HepG2 (cell line): ENCODE measurements at regions not wholly inside any gene's neighbourhood (a gene's known extent, or its start where the extent isn't known, plus 50 kb on each side); places are given as distances from the start of the nearest gene placed in this dataset.

Source experiments
- ATAC-seq: fragments of 200-7000 bp; cut with Tn5 transposase; 3 replicates; pipeline ENCODE4 v1.9.1; 2020; ENCODE audit warnings: mild to moderate bottlenecking, moderate library complexity
- BruUV-seq: library from RNA; stranded (reverse); fragments of 400-500 nt; replicated peaks from 2 replicates; lab custom pipeline; 2021; lab: Mats Ljungman, UMichigan
- CTCF ChIA-PET: fragments of 300-600 bp; formaldehyde crosslinking; extraction: SDS; loops from one replicate; lab custom pipeline; 2021; ENCODE audit warnings: low total read pairs, inconsistent platforms, low intra/inter-chr PET ratio; lab: Yijun Ruan, JAX
- POLR2A ChIA-PET: fragments of 350-600 bp; sonication (Branson Sonifier 250); formaldehyde crosslinking; loops from one replicate; lab custom pipeline; 2020; ENCODE audit warnings: antibody characterized with exemption, inconsistent platforms; lab: Yijun Ruan, JAX
- DNase-seq: peaks from one replicate; pipeline ENCODE4 v3.0.0-alpha.2; 2015; ENCODE audit warnings: low spot score
- FAIRE-seq: peaks from 3 replicates; lab custom pipeline; 2011; peaks lifted over from hg19 to GRCh38; lab: Jason Lieb, UNC
- H2AFZ ChIP-seq: one replicate; pipeline ENCODE4 v1.6.1; 2011; ENCODE audit warnings: low read length, inconsistent platforms
- H3K27ac ChIP-seq: fragments of 300-600 bp; 3 replicates; pipeline ENCODE4 v1.8.0; 2011; ENCODE audit warnings: mixed run types, mild to moderate bottlenecking, mixed read lengths, low read length, inconsistent platforms; ENCODE audit not compliant: insufficient read depth; ENCODE audit errors: extremely low read length
- H3K27me3 ChIP-seq, 2 experiments: fragments of 200-600 bp in 1 of 2; 2 replicates in 1 of 2; 3 replicates in 1 of 2; pipeline versions ENCODE4 v1.6.0 to v1.8.0; 2011; ENCODE audit warnings: low read length in 2 of 2, mild to moderate bottlenecking in 2 of 2, moderate library complexity in 2 of 2, inconsistent platforms in 1 of 2; ENCODE audit not compliant: insufficient read depth in 2 of 2, control insufficient read depth in 1 of 2
- H3K36me3 ChIP-seq, 2 experiments: fragments of 200-600 bp in 1 of 2; replicated peaks in 1 of 2; 2 replicates in 1 of 2; 3 replicates in 1 of 2; pipeline versions ENCODE4 v1.5.1 to v1.8.0; 2011; ENCODE audit warnings: low read length in 2 of 2, inconsistent platforms in 1 of 2; ENCODE audit not compliant: insufficient read depth in 2 of 2, control insufficient read depth in 1 of 2
- H3K4me1 ChIP-seq: 2 replicates; pipeline ENCODE4 v1.5.1; 2012; ENCODE audit warnings: low read length, inconsistent platforms; ENCODE audit not compliant: insufficient read depth
- H3K4me2 ChIP-seq: 2 replicates; pipeline ENCODE4 v1.6.0; 2011; ENCODE audit warnings: low read depth, low read length, inconsistent platforms
- H3K4me3 ChIP-seq, 3 experiments: fragments of 200-600 bp in 1 of 3; sonication (generic), shearing (Covaris generic) in 1 of 3; replicated peaks in 1 of 3; 2 replicates each; pipeline ENCODE4 v1.5.1; 2011 to 2016; ENCODE audit warnings: low read length in 3 of 3, inconsistent platforms in 2 of 3, low read depth in 2 of 3, mild to moderate bottlenecking in 2 of 3, control low read depth in 1 of 3, mixed read lengths in 1 of 3; ENCODE audit not compliant: insufficient read depth in 1 of 3
- H3K79me2 ChIP-seq: one replicate; pipeline ENCODE4 v1.6.1; 2011; ENCODE audit warnings: low read length, inconsistent platforms; ENCODE audit not compliant: insufficient read depth
- H3K9ac ChIP-seq: 2 replicates; pipeline ENCODE4 v1.6.0; 2011; ENCODE audit warnings: mild to moderate bottlenecking, low read depth, low read length, inconsistent platforms; ENCODE audit not compliant: insufficient read depth
- H3K9me3 ChIP-seq: 2 replicates; pipeline ENCODE4 v1.5.1; 2012; ENCODE audit warnings: mild to moderate bottlenecking, low read length
- H4K20me1 ChIP-seq: 2 replicates; pipeline ENCODE4 v1.6.0; 2011; ENCODE audit warnings: inconsistent platforms, mild to moderate bottlenecking, low read length, moderate library complexity; ENCODE audit not compliant: insufficient read depth
- GLI4 ChIP-seq: sonication (generic); formaldehyde crosslinking; IDR thresholded peaks from 2 replicates; pipeline ENCODE4 v1.5.1; 2020; ENCODE audit warnings: missing genetic modification reagents, mild to moderate bottlenecking, moderate library complexity, borderline replicate concordance
- MAFF ChIP-seq: IDR thresholded peaks from 2 replicates; pipeline ENCODE4 v1.6.1; 2011; ENCODE audit warnings: low read depth, low read length, improper control_type of control experiment
- NRL ChIP-seq: sonication (generic); formaldehyde crosslinking; IDR thresholded peaks from 2 replicates; pipeline ENCODE4 v1.5.0; 2020; ENCODE audit warnings: missing genetic modification reagents, mild to moderate bottlenecking, moderate library complexity, borderline replicate concordance
- PCBP1 ChIP-seq: fragments of 200-400 bp; formaldehyde crosslinking; IDR thresholded peaks from 2 replicates; pipeline ENCODE4 v1.6.1; 2017; ENCODE audit warnings: mild to moderate bottlenecking, low read depth, low read length, borderline replicate concordance
- ZBTB43 ChIP-seq: sonication (generic); formaldehyde crosslinking; conservative IDR thresholded peaks from 2 replicates; pipeline ENCODE4 v1.4.0; 2020; ENCODE audit warnings: missing genetic modification reagents
- ZNF512 ChIP-seq: sonication (generic); formaldehyde crosslinking; IDR thresholded peaks from 2 replicates; pipeline ENCODE4 v1.4.0; 2020; ENCODE audit warnings: mild to moderate bottlenecking, missing genetic modification reagents
- ZNF598 ChIP-seq: sonication (generic); formaldehyde crosslinking; IDR thresholded peaks from 2 replicates; pipeline ENCODE4 v1.5.1; 2020; ENCODE audit warnings: mild to moderate bottlenecking, missing genetic modification reagents, borderline replicate concordance
- ZNF766 ChIP-seq: sonication (generic); formaldehyde crosslinking; IDR thresholded peaks from 2 replicates; pipeline ENCODE4 v1.5.0; 2020; ENCODE audit warnings: missing genetic modification reagents, borderline replicate concordance
- WGBS: methylation state at CpG from one replicate; pipeline ENCODE4 v1.1.6; 2017; ENCODE audit warnings: low lambda C conversion rate; 5-methylcytosine and 5-hydroxymethylcytosine counted together
- in situ Hi-C: cut with HindIII; loops from 2 replicates; pipeline ENCODE4 v1.10.0; 2017; ENCODE audit warnings: low pct_unique_long_range_greater_than_20kb; ENCODE audit not compliant: extremely low pct_ligation_motif_present
- intact Hi-C: fragments of 100-400 bp; cut with micrococcal nuclease; formaldehyde crosslinking; loops from one replicate; pipeline ENCODE4 v1.10.0; 2022; ENCODE audit not compliant: unreplicated experiment

- WGBS = 0% methylated on average over 1 of the region's 1 CpG
- in situ Hi-C loops (no loop called here), intact Hi-C loops (no loop called here)
- CTCF ChIA-PET = no interaction called here
- Histone ChIP-seq H3K4me2 (no peak overlapping the region), H3K4me1 (no peaks in the 10 kb centered on the region), H2AFZ (no peak overlapping the region), H3K36me3 (no peaks in the 10 kb centered on the region), H3K79me2 (no peaks in the 10 kb centered on the region), H4K20me1 (no peaks in the 10 kb centered on the region), H3K9me3 (peaks cover 34% of the 10 kb centered on the region)
- FAIRE-seq (no peak), DNase-seq (no peak)
- TF ChIP-seq MAFF (no peak), NRL (no peak), GLI4 (no peak), ZNF766 (no peak), ZNF512 (CRISPR knock-in tag) (no peak), ZNF598 (CRISPR knock-in tag) (no peak), PCBP1 (no peak), ZBTB43 (CRISPR knock-in tag) (no peak)
- TF ChIP-seq, all 625 proteins: peak for 0
- Histone ChIP-seq H3K9ac (no peak overlapping the region), H3K27ac (no peak overlapping the region), H3K4me3 (no peak overlapping the region), H3K27me3 (no peaks in the 10 kb centered on the region)
- ATAC-seq = no peak
- POLR2A ChIA-PET = no interaction called here
- BruUV-seq = no TSS peak
These were observed 416.7 kb downstream of the COL11A1 start for GRCh38 chr1:102691592-102692090.
